ENCODE measurements at regions not wholly inside any gene's neighbourhood (a gene's known extent, or its start where the extent isn't known, plus 50 kb on each side); places are given as distances from the start of the nearest gene placed in this dataset.

GRCh38 chr2:116513991-116514390, 1300.5 kb upstream of the DDX18 start:
- Histone ChIP-seq H2AFZ (ENCODE audit: control insufficient read depth, low read length) (no peak overlapping the region), H3K4me3 (ENCODE audit: control insufficient read depth in 2 of 3, extremely low read depth in 1 of 3, insufficient read depth in 2 of 3, low read depth in 1 of 3, low read length in 3 of 3) (no peak overlapping the region), H3K9me3 (ENCODE audit: control insufficient read depth, low read depth, low read length) (peaks cover 4% of the 10 kb centered on the region), H3K27ac (ENCODE audit: control insufficient read depth, insufficient read depth, low read length) (no peak overlapping the region), H3K4me1 (ENCODE audit: control insufficient read depth, extremely low read depth, insufficient read depth, low read length) (no peaks in the 10 kb centered on the region), H3K36me3 (ENCODE audit: control insufficient read depth in 2 of 2, extremely low read depth in 1 of 2, insufficient read depth in 2 of 2, low read length in 2 of 2) (no peaks in the 10 kb centered on the region), H3K9ac (ENCODE audit: control insufficient read depth, extremely low read depth, insufficient read depth, low read length) (no peak overlapping the region), H4K20me1 (ENCODE audit: control insufficient read depth, extremely low read depth, insufficient read depth, low read length) (no peaks in the 10 kb centered on the region), H3K9me1 (ENCODE audit: control insufficient read depth, extremely low read depth, insufficient read depth, low read length) (no peaks in the 10 kb centered on the region), H3K27me3 (ENCODE audit: control insufficient read depth, extremely low read depth, insufficient read depth, low read length) (no peaks in the 10 kb centered on the region), H3K4me2 (ENCODE audit: control insufficient read depth, extremely low read depth, insufficient read depth, low read depth, low read length) (no peak overlapping the region), H3K79me2 (ENCODE audit: control insufficient read depth, insufficient read depth, low read length) (no peaks in the 10 kb centered on the region)
- FAIRE-seq, result no peak
- dilution Hi-C loops (cut with MboI; ENCODE audit: extremely low pct_ligation_motif_present, low sequenced_read_pairs), result no loop called here
- DNase-seq (ENCODE audit: low read depth, low spot score), result no peak
- TF ChIP-seq EZH2 (IDR thresholded peaks at IDR 0.05; ENCODE audit: low read length) (no peak), CTCF (optimal IDR thresholded peaks at IDR 0.05 in 1 of 3, IDR thresholded peaks at IDR 0.05 in 1 of 3, conservative IDR thresholded peaks at IDR 0.05 in 1 of 3; ENCODE audit: extremely low read depth in 1 of 3, insufficient read depth in 2 of 3, low read length in 3 of 3) (no peak)

DNA sequence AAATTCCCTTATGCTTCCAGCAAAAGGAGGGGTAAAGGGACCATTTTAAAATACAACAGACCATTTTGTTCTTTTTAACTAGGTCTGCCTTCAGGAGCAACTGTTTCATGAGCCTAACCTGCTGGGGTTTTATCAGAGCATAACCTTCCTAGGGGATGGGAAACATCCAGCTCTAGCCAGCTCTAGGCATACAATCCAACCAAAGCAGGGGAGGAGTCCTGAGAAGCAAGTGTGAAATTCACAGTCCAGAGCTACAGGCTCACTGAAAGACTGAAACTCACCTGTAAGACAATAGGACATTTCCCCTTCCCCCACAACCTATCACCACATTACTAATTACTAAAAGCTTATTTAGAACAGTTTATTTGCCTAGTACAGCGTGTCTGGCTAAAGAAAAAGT, 1296.6 kb upstream of the DDX18 start:
- Histone ChIP-seq H3K9me1 (ENCODE audit: control insufficient read depth, extremely low read depth, insufficient read depth, low read length) (no peaks in the 10 kb centered on the region), H3K36me3 (ENCODE audit: control insufficient read depth in 2 of 2, extremely low read depth in 1 of 2, insufficient read depth in 2 of 2, low read length in 2 of 2) (no peaks in the 10 kb centered on the region), H3K9ac (ENCODE audit: control insufficient read depth, extremely low read depth, insufficient read depth, low read length) (no peak overlapping the region), H4K20me1 (ENCODE audit: control insufficient read depth, extremely low read depth, insufficient read depth, low read length) (no peaks in the 10 kb centered on the region), H3K4me1 (ENCODE audit: control insufficient read depth, extremely low read depth, insufficient read depth, low read length) (no peaks in the 10 kb centered on the region), H3K9me3 (ENCODE audit: control insufficient read depth, low read depth, low read length) (no peaks in the 10 kb centered on the region), H3K4me2 (ENCODE audit: control insufficient read depth, extremely low read depth, insufficient read depth, low read depth, low read length) (no peak overlapping the region), H2AFZ (ENCODE audit: control insufficient read depth, low read length) (no peak overlapping the region), H3K4me3 (ENCODE audit: control insufficient read depth in 2 of 3, extremely low read depth in 1 of 3, insufficient read depth in 2 of 3, low read depth in 1 of 3, low read length in 3 of 3) (no peak overlapping the region), H3K27me3 (ENCODE audit: control insufficient read depth, extremely low read depth, insufficient read depth, low read length) (no peaks in the 10 kb centered on the region), H3K79me2 (ENCODE audit: control insufficient read depth, insufficient read depth, low read length) (no peaks in the 10 kb centered on the region), H3K27ac (ENCODE audit: control insufficient read depth, insufficient read depth, low read length) (no peak overlapping the region)
- dilution Hi-C loops (cut with MboI; ENCODE audit: extremely low pct_ligation_motif_present, low sequenced_read_pairs), result no loop called here
- DNase-seq (ENCODE audit: low read depth, low spot score) (no peak), FAIRE-seq (no peak)
- TF ChIP-seq CTCF (optimal IDR thresholded peaks at IDR 0.05 in 1 of 3, IDR thresholded peaks at IDR 0.05 in 1 of 3, conservative IDR thresholded peaks at IDR 0.05 in 1 of 3; ENCODE audit: extremely low read depth in 1 of 3, insufficient read depth in 2 of 3, low read length in 3 of 3) (no peak), EZH2 (IDR thresholded peaks at IDR 0.05; ENCODE audit: low read length) (no peak)
